ENCODE measurements at regions not wholly inside any gene's neighbourhood (a gene's known extent, or its start where the extent isn't known, plus 50 kb on each side); places are given as distances from the start of the nearest gene placed in this dataset.

GRCh38 chr7:54629771-54630170, 87.6 kb downstream of the VSTM2A start:
- no peak for DNase-seq (ENCODE audit: low read depth)

GRCh38 chr7:54622696-54623309, 80.6 kb downstream of the VSTM2A start:
- no peak for DNase-seq (ENCODE audit: low read depth)
